ENCODE measurements at regions not wholly inside any gene's neighbourhood (a gene's known extent, or its start where the extent isn't known, plus 50 kb on each side); places are given as distances from the start of the nearest gene placed in this dataset.

GRCh38 chr4:152045807-152046571 lies 285.2 kb upstream of the GATB start:
- no peak overlapping the region for H3K27ac Mint-ChIP-seq
- peak overlapping the region; percentile 59 for H2AFZ ChIP-seq (ENCODE audit: insufficient read depth, low read depth, low read length, poor library complexity, severe bottlenecking)
- H3K4me2 ChIP-seq (replicated peaks; ENCODE audit: extremely low read depth, low read length, poor library complexity, severe bottlenecking): peak overlapping the region; percentile 39
- 4% methylated on average over 29 of the region's 35 CpGs for WGBS (ENCODE audit: insufficient coverage)
- no peak overlapping the region for H3K9ac ChIP-seq (ENCODE audit: insufficient read depth, low read length, poor library complexity, severe bottlenecking)
- H3K9me3 ChIP-seq (replicated peaks in 1 of 2; ENCODE audit: control insufficient read depth in 1 of 2, insufficient read depth in 1 of 2, low read length in 2 of 2): no peaks in the 10 kb centered on the region
- H3K36me3 ChIP-seq (replicated peaks in 1 of 2; ENCODE audit: control insufficient read depth in 1 of 2, insufficient read depth in 2 of 2, low read length in 2 of 2): no peaks in the 10 kb centered on the region
- H3K4me1 ChIP-seq (ENCODE audit: control insufficient read depth in 1 of 2, insufficient read depth in 2 of 2, low read length in 2 of 2): peaks cover 7% of the 10 kb centered on the region in 2 donors
- DNase-seq: no peak
- H3K27me3 Mint-ChIP-seq (ENCODE audit: low read depth in 3 of 3): peaks cover 15 to 20% (median 16%) of the 10 kb centered on the region in 3 donors
- H3K36me3 Mint-ChIP-seq: peaks cover 0 to 2% of the 10 kb centered on the region in 2 donors
- H3K4me3 Mint-ChIP-seq: peak overlapping the region in 1 of 2 donors; percentile 65
- TF ChIP-seq, protein P1, sequence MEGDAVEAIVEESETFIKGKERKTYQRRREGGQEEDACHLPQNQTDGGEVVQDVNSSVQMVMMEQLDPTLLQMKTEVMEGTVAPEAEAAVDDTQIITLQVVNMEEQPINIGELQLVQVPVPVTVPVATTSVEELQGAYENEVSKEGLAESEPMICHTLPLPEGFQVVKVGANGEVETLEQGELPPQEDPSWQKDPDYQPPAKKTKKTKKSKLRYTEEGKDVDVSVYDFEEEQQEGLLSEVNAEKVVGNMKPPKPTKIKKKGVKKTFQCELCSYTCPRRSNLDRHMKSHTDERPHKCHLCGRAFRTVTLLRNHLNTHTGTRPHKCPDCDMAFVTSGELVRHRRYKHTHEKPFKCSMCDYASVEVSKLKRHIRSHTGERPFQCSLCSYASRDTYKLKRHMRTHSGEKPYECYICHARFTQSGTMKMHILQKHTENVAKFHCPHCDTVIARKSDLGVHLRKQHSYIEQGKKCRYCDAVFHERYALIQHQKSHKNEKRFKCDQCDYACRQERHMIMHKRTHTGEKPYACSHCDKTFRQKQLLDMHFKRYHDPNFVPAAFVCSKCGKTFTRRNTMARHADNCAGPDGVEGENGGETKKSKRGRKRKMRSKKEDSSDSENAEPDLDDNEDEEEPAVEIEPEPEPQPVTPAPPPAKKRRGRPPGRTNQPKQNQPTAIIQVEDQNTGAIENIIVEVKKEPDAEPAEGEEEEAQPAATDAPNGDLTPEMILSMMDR (IDR thresholded peaks at IDR 0.05): peak; percentile 54
- intact Hi-C loops (cut with micrococcal nuclease): no loop called here
- H3K79me2 ChIP-seq (ENCODE audit: insufficient read depth, low read length): no peaks in the 10 kb centered on the region
- H3K4me1 Mint-ChIP-seq: peaks cover 10% of the 10 kb centered on the region
- H3K27me3 ChIP-seq (ENCODE audit: control insufficient read depth in 2 of 2, insufficient read depth in 2 of 2, low read length in 2 of 2): peaks cover 4 to 19% of the 10 kb centered on the region in 2 donors
- H3K9me3 Mint-ChIP-seq: peaks cover 0 to 2% (median 0%) of the 10 kb centered on the region in 7 donors
- no peak overlapping the region for H3K27ac ChIP-seq (ENCODE audit: low read depth in 1 of 2, low read length in 2 of 2)
- no peaks in the 10 kb centered on the region for H4K20me1 ChIP-seq (ENCODE audit: insufficient read depth, low read length)
- peak overlapping the region in 1 of 3 experiments; percentile 11 for H3K4me3 ChIP-seq (replicated peaks in 1 of 3; ENCODE audit: low read depth in 2 of 3, low read length in 3 of 3)

- Histone ChIP-seq H3K27ac (ENCODE audit: low read depth in 1 of 2, low read length in 2 of 2) (no peak overlapping the region), H3K79me2 (ENCODE audit: insufficient read depth, low read length) (no peaks in the 10 kb centered on the region), H3K36me3 (replicated peaks in 1 of 2; ENCODE audit: control insufficient read depth in 1 of 2, insufficient read depth in 2 of 2, low read length in 2 of 2) (no peaks in the 10 kb centered on the region), H3K4me3 (replicated peaks in 1 of 3; ENCODE audit: low read depth in 2 of 3, low read length in 3 of 3) (peak overlapping the region in 1 of 3 experiments; percentile 11), H3K9me3 (replicated peaks in 1 of 2; ENCODE audit: control insufficient read depth in 1 of 2, insufficient read depth in 1 of 2, low read length in 2 of 2) (no peaks in the 10 kb centered on the region), H4K20me1 (ENCODE audit: insufficient read depth, low read length) (no peaks in the 10 kb centered on the region), H2AFZ (ENCODE audit: insufficient read depth, low read depth, low read length, poor library complexity, severe bottlenecking) (peak overlapping the region; percentile 59), H3K27me3 (ENCODE audit: control insufficient read depth in 2 of 2, insufficient read depth in 2 of 2, low read length in 2 of 2) (peaks cover 4 to 19% of the 10 kb centered on the region in 2 donors), H3K4me1 (ENCODE audit: control insufficient read depth in 1 of 2, insufficient read depth in 2 of 2, low read length in 2 of 2) (peaks cover 7% of the 10 kb centered on the region in 2 donors), H3K4me2 (replicated peaks; ENCODE audit: extremely low read depth, low read length, poor library complexity, severe bottlenecking) (peak overlapping the region; percentile 39), H3K9ac (ENCODE audit: insufficient read depth, low read length, poor library complexity, severe bottlenecking) (no peak overlapping the region)
- no peak overlapping the region for H3K27ac Mint-ChIP-seq
- WGBS (ENCODE audit: insufficient coverage): 6% methylated on average over 6 of the region's 10 CpGs
- peaks cover 0 to 2% of the 10 kb centered on the region in 2 donors for H3K36me3 Mint-ChIP-seq
- no peak for DNase-seq
- peaks cover 10% of the 10 kb centered on the region for H3K4me1 Mint-ChIP-seq
- peak overlapping the region; percentile 12 to 65 for H3K4me3 Mint-ChIP-seq
- intact Hi-C loops (cut with micrococcal nuclease): no loop called here
- TF ChIP-seq, protein P1 (IDR thresholded peaks at IDR 0.05): no peak
- H3K27me3 Mint-ChIP-seq (ENCODE audit: low read depth in 3 of 3): peaks cover 15 to 20% (median 16%) of the 10 kb centered on the region in 3 donors
- peaks cover 0 to 2% (median 0%) of the 10 kb centered on the region in 7 donors for H3K9me3 Mint-ChIP-seq
Measured at GRCh38 chr4:152045449-152045806, 284.6 kb upstream of the GATB start.

All from CD14-positive monocyte (primary cell).